Liver (tissue), 8 donors: ENCODE measurements at regions not wholly inside any gene's neighbourhood (a gene's known extent, or its start where the extent isn't known, plus 50 kb on each side); places are given as distances from the start of the nearest gene placed in this dataset.

Experiments
- DNase-seq: peaks from one replicate; pipeline ENCODE4 v3.0.0-alpha.2; 2017; ENCODE audit warnings: low spot score
- H3K27ac ChIP-seq, 2 donors: one replicate each; pipeline ENCODE4 v1.7.0; 2013; ENCODE audit warnings: inconsistent platforms in 2 of 2, low read length in 2 of 2, control low read depth in 1 of 2, low read depth in 1 of 2, mild to moderate bottlenecking in 1 of 2
- H3K27me3 ChIP-seq, 4 donors: one replicate each; pipeline versions ENCODE4 v1.6.1 to v1.7.0; 2013; ENCODE audit warnings: low read length in 3 of 4, inconsistent platforms in 1 of 4, mild to moderate bottlenecking in 1 of 4, moderate library complexity in 1 of 4; ENCODE audit not compliant: control insufficient read depth in 4 of 4, insufficient read depth in 4 of 4
- H3K36me3 ChIP-seq, 4 donors: one replicate each; pipeline versions ENCODE4 v1.6.1 to v1.7.0; 2013; ENCODE audit warnings: low read length in 3 of 4, mild to moderate bottlenecking in 3 of 4, low read depth in 1 of 4, moderate library complexity in 1 of 4; ENCODE audit not compliant: control insufficient read depth in 4 of 4, insufficient read depth in 3 of 4
- H3K4me1 ChIP-seq, 4 donors: one replicate each; pipeline versions ENCODE4 v1.6.1 to v1.7.0; 2013; ENCODE audit warnings: low read length in 3 of 4, mild to moderate bottlenecking in 3 of 4, moderate library complexity in 1 of 4; ENCODE audit not compliant: control insufficient read depth in 4 of 4, insufficient read depth in 4 of 4
- H3K4me3 ChIP-seq, 3 donors: one replicate each; pipeline versions ENCODE4 v1.6.1 to v1.7.0; 2013; ENCODE audit warnings: low read length in 3 of 3, control low read depth in 1 of 3, low read depth in 1 of 3, mild to moderate bottlenecking in 1 of 3
- H3K9ac ChIP-seq, 2 donors: one replicate each; pipeline ENCODE4 v1.7.0; 2013; ENCODE audit warnings: low read length in 2 of 2, mild to moderate bottlenecking in 2 of 2, moderate library complexity in 2 of 2, control low read depth in 1 of 2, low read depth in 1 of 2
- H3K9me3 ChIP-seq, 4 donors: one replicate each; pipeline versions ENCODE4 v1.6.1 to v1.7.0; 2013; ENCODE audit warnings: low read length in 3 of 4; ENCODE audit not compliant: control insufficient read depth in 4 of 4
- ATF3 ChIP-seq: IDR thresholded peaks from 2 replicates; pipeline ENCODE4 v1.6.1; 2016; ENCODE audit warnings: antibody characterized with exemption
- CTCF ChIP-seq: fragments of 150-350 bp; IDR thresholded peaks from 2 replicates; pipeline ENCODE4 v1.5.1; 2017; ENCODE audit warnings: improper control_type of control experiment, low read depth, low read length; ENCODE audit not compliant: missing input control
- EGR1 ChIP-seq, 2 donors: IDR thresholded peaks; 2 replicates each; pipeline ENCODE4 v1.6.1; 2016 to 2018; ENCODE audit warnings: antibody characterized with exemption in 2 of 2, low read depth in 2 of 2
- FOXA1 ChIP-seq: IDR thresholded peaks from 2 replicates; pipeline ENCODE4 v1.6.1; 2016; ENCODE audit warnings: antibody characterized with exemption
- FOXA2 ChIP-seq: IDR thresholded peaks from 2 replicates; pipeline ENCODE4 v1.6.1; 2016; ENCODE audit warnings: antibody characterized with exemption
- GABPA ChIP-seq, 2 donors: IDR thresholded peaks in 1 of 2; conservative IDR thresholded peaks in 1 of 2; 2 replicates each; pipeline ENCODE4 v1.6.1; 2016; ENCODE audit warnings: antibody characterized with exemption in 2 of 2, mild to moderate bottlenecking in 1 of 2, moderate library complexity in 1 of 2
- HNF4A ChIP-seq, 2 donors: conservative IDR thresholded peaks; 2 replicates each; pipeline ENCODE4 v1.6.1; 2016; ENCODE audit warnings: antibody characterized with exemption in 2 of 2, mild to moderate bottlenecking in 2 of 2
- HNF4G ChIP-seq: IDR thresholded peaks from 2 replicates; pipeline ENCODE4 v1.6.1; 2016; ENCODE audit warnings: antibody characterized with exemption
- JUND ChIP-seq, 2 donors: IDR thresholded peaks; 2 replicates each; pipeline ENCODE4 v1.6.1; 2016; ENCODE audit warnings: antibody characterized with exemption in 2 of 2
- MAX ChIP-seq: IDR thresholded peaks from 2 replicates; pipeline ENCODE4 v1.6.1; 2016; ENCODE audit warnings: antibody characterized with exemption
- NR2F2 ChIP-seq: IDR thresholded peaks from 2 replicates; pipeline ENCODE4 v1.6.1; 2016; ENCODE audit warnings: antibody characterized with exemption
- RAD21 ChIP-seq, 2 donors: IDR thresholded peaks; 2 replicates each; pipeline ENCODE4 v1.6.1; 2016; ENCODE audit warnings: antibody characterized with exemption in 2 of 2, mild to moderate bottlenecking in 2 of 2
- REST ChIP-seq: IDR thresholded peaks from 2 replicates; pipeline ENCODE4 v1.6.1; 2016; ENCODE audit warnings: antibody characterized with exemption, mild to moderate bottlenecking
- RXRA ChIP-seq, 2 donors: IDR thresholded peaks; 2 replicates each; pipeline ENCODE4 v1.6.1; 2017 to 2018; ENCODE audit warnings: antibody characterized with exemption in 2 of 2, mild to moderate bottlenecking in 1 of 2
- SP1 ChIP-seq: IDR thresholded peaks from 2 replicates; pipeline ENCODE4 v1.6.1; 2018; ENCODE audit warnings: antibody characterized with exemption, mild to moderate bottlenecking
- TAF1 ChIP-seq: conservative IDR thresholded peaks from 2 replicates; pipeline ENCODE4 v1.6.1; 2016; ENCODE audit warnings: antibody characterized with exemption, mild to moderate bottlenecking
- YY1 ChIP-seq: IDR thresholded peaks from 2 replicates; pipeline ENCODE4 v1.6.1; 2016; ENCODE audit warnings: antibody characterized with exemption, mild to moderate bottlenecking
- WGBS: extraction: QIAGEN DNeasy Blood & Tissue Kit; methylation state at CpG from one replicate; pipeline ENCODE4 v1.1.7; 2013; 5-methylcytosine and 5-hydroxymethylcytosine counted together
- TF ChIP-seq, protein P1 (sequence below): IDR thresholded peaks from 2 replicates; pipeline ENCODE4 v1.6.1; 2016; ENCODE audit warnings: antibody characterized with exemption
- donor health status: healthy.
- donor health status: healthy.
- donor health status: healthy.
- donor health status: healthy.
- donor health status: healthy.

GRCh38 chr5:119740225-119740624, 110.9 kb downstream of the FAM170A start (continued):
- no peak for TF ChIP-seq TAF1
- no peak for TF ChIP-seq NR2F2

DNA sequence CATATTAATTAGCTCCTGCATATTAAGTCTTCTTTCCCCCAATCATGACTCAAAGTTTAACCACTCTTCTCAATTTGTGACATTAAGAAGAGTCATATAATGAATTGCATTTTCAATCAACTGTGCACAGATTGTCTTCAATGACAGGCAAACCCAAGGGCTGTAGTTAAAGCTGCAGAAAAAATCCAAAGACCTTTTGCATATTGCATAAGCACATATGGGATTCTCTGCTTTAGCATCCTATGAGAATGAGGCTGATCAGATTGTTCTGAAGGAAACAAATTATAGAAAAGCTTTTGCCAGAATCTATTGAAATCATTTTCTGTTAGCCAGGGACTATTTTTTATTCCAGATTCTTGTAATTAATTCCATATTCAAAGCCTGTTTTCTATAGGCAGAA, 112.3 kb downstream of the FAM170A start:
- Histone ChIP-seq H3K36me3 (no peaks in the 10 kb centered on the region), H3K4me1 (no peaks in the 10 kb centered on the region), H3K27me3 (peaks cover 0 to 3% (median 0%) of the 10 kb centered on the region in 4 donors), H3K4me3 (no peak overlapping the region), H3K9me3 (no peaks in the 10 kb centered on the region), H3K27ac (no peak overlapping the region), H3K9ac (no peak overlapping the region)
- TF ChIP-seq REST (no peak), TAF1 (no peak), YY1 (no peak)
- no peak for DNase-seq

GRCh38 chr5:119742311-119742710, 113.0 kb downstream of the FAM170A start:
- Histone ChIP-seq H3K36me3 (no peaks in the 10 kb centered on the region), H3K9me3 (no peaks in the 10 kb centered on the region), H3K4me1 (no peaks in the 10 kb centered on the region), H3K4me3 (no peak overlapping the region), H3K27me3 (peaks cover 0 to 3% (median 0%) of the 10 kb centered on the region in 4 donors), H3K9ac (no peak overlapping the region), H3K27ac (no peak overlapping the region)
- WGBS = 72% methylated on average over 4 of the region's 4 CpGs
- no peak for DNase-seq
- TF ChIP-seq SP1 (no peak), HNF4A (conservative IDR thresholded peaks at IDR 0.05) (no peak), FOXA2 (no peak), REST (no peak), EGR1 (IDR thresholded peaks at IDR 0.05; ENCODE audit: low read depth in 2 of 2) (no peak), HNF4G (no peak), FOXA1 (no peak), YY1 (no peak), RAD21 (IDR thresholded peaks at IDR 0.05) (no peak), RXRA (IDR thresholded peaks at IDR 0.05) (no peak), NR2F2 (no peak), CTCF (no peak), MAX (no peak), JUND (IDR thresholded peaks at IDR 0.05) (no peak), GABPA (IDR thresholded peaks at IDR 0.05 in 1 of 2, conservative IDR thresholded peaks at IDR 0.05 in 1 of 2) (no peak), ATF3 (no peak), TAF1 (no peak)
- TF ChIP-seq, protein P1, sequence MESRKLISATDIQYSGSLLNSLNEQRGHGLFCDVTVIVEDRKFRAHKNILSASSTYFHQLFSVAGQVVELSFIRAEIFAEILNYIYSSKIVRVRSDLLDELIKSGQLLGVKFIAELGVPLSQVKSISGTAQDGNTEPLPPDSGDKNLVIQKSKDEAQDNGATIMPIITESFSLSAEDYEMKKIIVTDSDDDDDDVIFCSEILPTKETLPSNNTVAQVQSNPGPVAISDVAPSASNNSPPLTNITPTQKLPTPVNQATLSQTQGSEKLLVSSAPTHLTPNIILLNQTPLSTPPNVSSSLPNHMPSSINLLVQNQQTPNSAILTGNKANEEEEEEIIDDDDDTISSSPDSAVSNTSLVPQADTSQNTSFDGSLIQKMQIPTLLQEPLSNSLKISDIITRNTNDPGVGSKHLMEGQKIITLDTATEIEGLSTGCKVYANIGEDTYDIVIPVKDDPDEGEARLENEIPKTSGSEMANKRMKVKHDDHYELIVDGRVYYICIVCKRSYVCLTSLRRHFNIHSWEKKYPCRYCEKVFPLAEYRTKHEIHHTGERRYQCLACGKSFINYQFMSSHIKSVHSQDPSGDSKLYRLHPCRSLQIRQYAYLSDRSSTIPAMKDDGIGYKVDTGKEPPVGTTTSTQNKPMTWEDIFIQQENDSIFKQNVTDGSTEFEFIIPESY = no peak
